Psoas muscle (tissue), 7 donors: ENCODE measurements at regions not wholly inside any gene's neighbourhood (a gene's known extent, or its start where the extent isn't known, plus 50 kb on each side); places are given as distances from the start of the nearest gene placed in this dataset.

ENCODE experiments used
- ATAC-seq, 4 donors: fragments of 200-7000 bp; cut with Tn5 transposase; one replicate each; pipeline ENCODE4 v1.9.1; 2020; ENCODE audit warnings: moderate library complexity in 3 of 4, mild to moderate bottlenecking in 2 of 4
- DNase-seq, 2 donors: peaks; one replicate each; pipeline ENCODE4 v3.0.0-alpha.2; 2020
- H3K27ac ChIP-seq: fragments of 200-600 bp; one replicate; pipeline ENCODE4 v1.8.0; 2022
- H3K27me3 ChIP-seq, 3 donors: fragments of 200-600 bp in 1 of 3; one replicate each; pipeline versions ENCODE4 v1.6.1 to v1.8.0; 2013 to 2022; ENCODE audit warnings: low read length in 2 of 3, mild to moderate bottlenecking in 2 of 3, moderate library complexity in 1 of 3; ENCODE audit not compliant: insufficient read depth in 3 of 3
- H3K36me3 ChIP-seq, 2 donors: fragments of 200-600 bp in 1 of 2; one replicate each; pipeline versions ENCODE4 v1.6.1 to v1.8.0; 2013 to 2022; ENCODE audit warnings: low read depth in 1 of 2, mild to moderate bottlenecking in 1 of 2, moderate library complexity in 1 of 2; ENCODE audit not compliant: insufficient read depth in 1 of 2
- H3K4me1 ChIP-seq: fragments of 200-600 bp; one replicate; pipeline ENCODE4 v1.8.0; 2022
- H3K4me3 ChIP-seq: fragments of 200-600 bp; one replicate; pipeline ENCODE4 v1.8.0; 2022; ENCODE audit warnings: mild to moderate bottlenecking
- H3K9me3 ChIP-seq: fragments of 200-600 bp; one replicate; pipeline ENCODE4 v1.8.0; 2022
- WGBS, 3 donors: extraction: QIAGEN DNeasy Blood & Tissue Kit; methylation state at CpG; one replicate each; pipeline versions ENCODE4 v1.1.6 to v1.1.7; 2013; 5-methylcytosine and 5-hydroxymethylcytosine counted together
- intact Hi-C, 2 donors: fragments of 100-400 bp; cut with DNase I; formaldehyde crosslinking; loops; one replicate each; pipeline versions ENCODE4 v1.11.0 to v1.14.2; 2022
- TF ChIP-seq, protein P1 (sequence below): fragments of 200-600 bp; IDR thresholded peaks from one replicate; pipeline ENCODE4 v1.8.0; 2022; ENCODE audit warnings: antibody characterized with exemption
- donor health status: healthy with polysubstance abuse.
- donor health status: DM: no; HTN: no; CAD: no; lungs with moderate emphysema.
- donor health status: Bipolar disorder and iron deficiency.
- donor health status: healthy.
- donor health status: DM: yes; HTN: yes; CAD: no.
- donor health status: DM: no; HTN: no; CAD: no.
- donor health status: DM: yes; HTN: yes; CAD: no.

DNA sequence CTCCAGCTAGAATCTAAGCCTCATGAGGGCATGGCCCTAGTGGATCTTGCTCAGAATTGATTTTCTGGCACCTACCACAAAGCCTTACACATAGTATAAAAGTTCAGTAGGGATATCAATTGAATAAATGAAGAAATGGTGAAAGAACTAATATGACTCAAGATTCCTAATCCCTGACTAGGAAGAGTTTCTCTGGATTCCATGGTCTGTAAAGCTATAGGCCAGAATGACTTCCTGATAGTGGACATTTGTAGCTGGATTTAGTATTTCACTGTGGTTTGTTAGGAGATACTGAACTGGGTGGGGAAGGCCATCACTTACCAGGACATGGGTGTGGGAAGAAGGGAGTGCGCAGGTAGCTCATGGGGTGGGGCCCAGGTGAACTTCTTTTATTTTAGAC, 168.9 kb downstream of the RAP2B start:
- Histone ChIP-seq H3K4me1 (no peaks in the 10 kb centered on the region), H3K27ac (no peak overlapping the region), H3K4me3 (no peak overlapping the region), H3K27me3 (no peaks in the 10 kb centered on the region), H3K36me3 (no peaks in the 10 kb centered on the region), H3K9me3 (no peaks in the 10 kb centered on the region)
- WGBS, 3 donors = 89 to 100% (median 95%) methylated on average over 1 of the region's 1 CpG
- ATAC-seq (no peak), DNase-seq (no peak)
- intact Hi-C loops = no loop called here
- TF ChIP-seq, protein P1, sequence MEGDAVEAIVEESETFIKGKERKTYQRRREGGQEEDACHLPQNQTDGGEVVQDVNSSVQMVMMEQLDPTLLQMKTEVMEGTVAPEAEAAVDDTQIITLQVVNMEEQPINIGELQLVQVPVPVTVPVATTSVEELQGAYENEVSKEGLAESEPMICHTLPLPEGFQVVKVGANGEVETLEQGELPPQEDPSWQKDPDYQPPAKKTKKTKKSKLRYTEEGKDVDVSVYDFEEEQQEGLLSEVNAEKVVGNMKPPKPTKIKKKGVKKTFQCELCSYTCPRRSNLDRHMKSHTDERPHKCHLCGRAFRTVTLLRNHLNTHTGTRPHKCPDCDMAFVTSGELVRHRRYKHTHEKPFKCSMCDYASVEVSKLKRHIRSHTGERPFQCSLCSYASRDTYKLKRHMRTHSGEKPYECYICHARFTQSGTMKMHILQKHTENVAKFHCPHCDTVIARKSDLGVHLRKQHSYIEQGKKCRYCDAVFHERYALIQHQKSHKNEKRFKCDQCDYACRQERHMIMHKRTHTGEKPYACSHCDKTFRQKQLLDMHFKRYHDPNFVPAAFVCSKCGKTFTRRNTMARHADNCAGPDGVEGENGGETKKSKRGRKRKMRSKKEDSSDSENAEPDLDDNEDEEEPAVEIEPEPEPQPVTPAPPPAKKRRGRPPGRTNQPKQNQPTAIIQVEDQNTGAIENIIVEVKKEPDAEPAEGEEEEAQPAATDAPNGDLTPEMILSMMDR = no peak

DNA sequence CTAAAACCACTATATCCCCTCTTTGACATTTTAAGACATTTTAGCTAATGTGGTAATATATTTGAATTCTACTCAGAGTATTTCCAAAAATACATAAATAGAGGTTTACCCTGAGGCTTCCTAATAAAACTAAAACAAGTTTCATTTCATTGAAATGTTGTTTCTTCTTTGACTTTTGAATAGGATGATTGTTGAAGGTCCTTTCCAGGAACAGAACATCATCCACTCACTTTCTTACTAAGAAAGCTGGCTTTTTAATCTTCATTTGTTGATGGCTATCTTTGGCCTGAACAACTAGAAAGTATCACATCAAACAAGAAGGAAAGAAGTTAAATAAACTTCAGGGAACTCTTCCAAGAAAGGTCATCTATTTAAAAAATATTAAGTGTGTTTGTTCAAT, 169.7 kb downstream of the RAP2B start:
- H3K4me1 ChIP-seq = no peaks in the 10 kb centered on the region
- ATAC-seq = no peak
- intact Hi-C loops = no loop called here

DNA sequence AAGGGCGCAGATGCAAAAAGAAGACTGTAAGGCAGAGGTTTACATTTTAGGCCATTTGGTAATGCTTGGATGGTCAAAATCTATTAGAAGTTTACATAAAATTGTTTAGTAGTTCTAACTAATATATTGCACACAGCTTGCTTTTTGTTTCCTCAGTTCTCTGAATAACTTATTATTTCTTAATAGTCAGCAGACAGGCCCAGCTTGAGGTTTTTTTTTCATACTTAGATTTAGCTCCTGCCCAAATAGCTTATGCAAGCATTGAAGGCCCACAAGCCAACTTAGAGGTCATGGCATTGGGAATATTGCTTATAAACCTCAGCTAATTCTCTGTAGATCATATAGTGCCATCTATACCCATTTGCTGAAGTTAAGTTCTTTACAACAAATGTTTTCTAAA, 172.5 kb downstream of the RAP2B start:
- Histone ChIP-seq H3K4me1 (no peaks in the 10 kb centered on the region), H3K36me3 (no peaks in the 10 kb centered on the region), H3K4me3 (no peak overlapping the region), H3K27ac (no peak overlapping the region), H3K27me3 (no peaks in the 10 kb centered on the region), H3K9me3 (no peaks in the 10 kb centered on the region)
- TF ChIP-seq, protein P1 = no peak
- DNase-seq (no peak), ATAC-seq (no peak)
- 97 to 100% (median 99%) methylated on average over 1 of the region's 1 CpG for WGBS, 3 donors
- intact Hi-C loops = no loop called here

More for the DNA sequence above, 169.7 kb downstream of the RAP2B start:
- Histone ChIP-seq H3K4me3 (no peak overlapping the region), H3K36me3 (no peaks in the 10 kb centered on the region), H3K9me3 (no peaks in the 10 kb centered on the region), H3K27me3 (no peaks in the 10 kb centered on the region), H3K27ac (no peak overlapping the region)
- TF ChIP-seq, protein P1 = no peak
- DNase-seq = no peak

DNA sequence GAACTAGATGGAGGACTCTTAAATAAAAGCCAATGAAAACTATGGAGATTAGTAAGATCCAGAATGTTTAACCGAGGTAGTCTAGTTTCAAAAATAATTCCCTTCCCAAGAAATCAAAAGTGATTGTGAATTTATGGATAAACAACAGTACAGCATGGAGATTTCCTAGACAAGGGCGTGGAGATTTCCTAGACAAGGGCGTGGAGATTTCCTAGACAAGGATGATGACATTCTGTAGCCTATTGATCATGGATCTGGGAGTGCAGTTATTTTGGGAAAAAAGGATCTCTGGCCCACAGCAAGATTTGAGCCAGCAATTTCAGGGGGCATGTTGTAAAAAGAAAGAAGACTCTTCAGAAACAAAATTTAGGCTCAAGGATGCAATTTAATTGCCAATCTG, 175.3 kb downstream of the RAP2B start:
- Histone ChIP-seq H3K9me3 (no peaks in the 10 kb centered on the region), H3K4me3 (no peak overlapping the region), H3K27ac (no peak overlapping the region), H3K27me3 (no peaks in the 10 kb centered on the region), H3K4me1 (no peaks in the 10 kb centered on the region), H3K36me3 (no peaks in the 10 kb centered on the region)
- intact Hi-C loops = no loop called here
- DNase-seq (no peak), ATAC-seq (no peak)
- TF ChIP-seq, protein P1 = no peak
- WGBS, 3 donors = 75 to 86% (median 79%) methylated on average over 3 of the region's 3 CpGs

DNA sequence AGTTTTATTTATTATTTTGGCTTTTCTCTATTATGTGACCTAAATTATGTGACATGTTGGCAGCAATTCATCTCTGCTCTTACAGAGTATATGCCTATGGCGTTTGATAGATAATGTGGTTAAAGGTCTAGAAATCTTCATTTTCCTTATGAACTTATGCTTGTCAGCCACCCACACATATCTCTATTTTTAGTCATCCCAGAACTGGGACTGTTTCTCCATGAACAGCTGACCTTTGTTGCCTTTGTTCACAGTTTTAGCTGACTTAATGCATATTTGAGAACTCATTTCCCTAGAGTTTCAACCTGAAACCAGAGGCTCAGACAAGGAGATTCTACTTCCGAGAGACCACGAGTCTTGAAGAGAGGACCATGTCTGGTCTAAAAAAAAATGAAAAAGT, 176.5 kb downstream of the RAP2B start:
- no peak for ATAC-seq
- DNase-seq = no peak
- 32 to 54% (median 37%) methylated on average over 3 of the region's 3 CpGs for WGBS, 3 donors
- Histone ChIP-seq H3K27me3 (no peaks in the 10 kb centered on the region), H3K27ac (no peak overlapping the region), H3K36me3 (no peaks in the 10 kb centered on the region), H3K4me3 (no peak overlapping the region), H3K9me3 (no peaks in the 10 kb centered on the region), H3K4me1 (no peaks in the 10 kb centered on the region)
- intact Hi-C loops = no loop called here
- TF ChIP-seq, protein P1 = no peak
